ENCODE measurements at regions not wholly inside any gene's neighbourhood (a gene's known extent, or its start where the extent isn't known, plus 50 kb on each side); places are given as distances from the start of the nearest gene placed in this dataset.

DNA sequence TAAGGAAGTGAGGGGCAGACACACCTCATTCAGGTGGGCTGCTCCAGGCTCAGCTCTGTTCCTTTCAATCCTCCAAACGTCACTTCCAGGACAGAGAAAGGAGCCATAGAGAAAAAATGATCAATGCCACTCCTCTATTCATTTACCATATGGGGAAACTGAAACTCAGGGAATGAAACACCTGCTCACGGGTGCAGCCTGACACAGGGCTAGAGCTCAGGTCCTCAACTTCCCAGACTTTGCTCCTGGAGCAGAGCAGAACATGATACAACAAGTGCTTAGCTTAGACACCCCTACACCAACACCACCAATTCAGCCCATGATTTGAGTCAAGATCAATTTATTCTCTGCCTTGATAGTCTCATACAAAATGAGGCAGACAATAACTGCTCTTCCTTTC, 58.5 kb upstream of the LPP start (continued):
- TF ChIP-seq, protein P1, sequence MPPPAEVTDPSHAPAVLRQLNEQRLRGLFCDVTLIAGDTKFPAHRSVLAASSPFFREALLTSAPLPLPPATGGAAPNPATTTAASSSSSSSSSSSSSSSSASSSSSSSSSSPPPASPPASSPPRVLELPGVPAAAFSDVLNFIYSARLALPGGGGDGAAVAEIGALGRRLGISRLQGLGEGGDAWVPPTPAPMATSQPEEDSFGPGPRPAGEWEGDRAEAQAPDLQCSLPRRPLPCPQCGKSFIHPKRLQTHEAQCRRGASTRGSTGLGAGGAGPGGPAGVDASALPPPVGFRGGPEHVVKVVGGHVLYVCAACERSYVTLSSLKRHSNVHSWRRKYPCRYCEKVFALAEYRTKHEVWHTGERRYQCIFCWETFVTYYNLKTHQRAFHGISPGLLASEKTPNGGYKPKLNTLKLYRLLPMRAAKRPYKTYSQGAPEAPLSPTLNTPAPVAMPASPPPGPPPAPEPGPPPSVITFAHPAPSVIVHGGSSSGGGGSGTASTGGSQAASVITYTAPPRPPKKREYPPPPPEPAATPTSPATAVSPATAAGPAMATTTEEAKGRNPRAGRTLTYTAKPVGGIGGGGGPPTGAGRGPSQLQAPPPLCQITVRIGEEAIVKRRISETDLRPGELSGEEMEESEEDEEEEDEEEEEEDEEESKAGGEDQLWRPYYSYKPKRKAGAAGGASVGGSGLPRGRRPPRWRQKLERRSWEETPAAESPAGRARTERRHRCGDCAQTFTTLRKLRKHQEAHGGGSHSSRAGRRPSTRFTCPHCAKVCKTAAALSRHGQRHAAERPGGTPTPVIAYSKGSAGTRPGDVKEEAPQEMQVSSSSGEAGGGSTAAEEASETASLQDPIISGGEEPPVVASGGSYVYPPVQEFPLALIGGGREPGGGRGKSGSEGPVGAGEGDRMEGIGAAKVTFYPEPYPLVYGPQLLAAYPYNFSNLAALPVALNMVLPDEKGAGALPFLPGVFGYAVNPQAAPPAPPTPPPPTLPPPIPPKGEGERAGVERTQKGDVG (CRISPR knock-in tag; IDR thresholded peaks at IDR 0.05) = no peak
- TF ChIP-seq POLR2AphosphoS5 (IDR thresholded peaks at IDR 0.05; ENCODE audit: low read length) = no peak
- TF ChIP-seq, protein P2, sequence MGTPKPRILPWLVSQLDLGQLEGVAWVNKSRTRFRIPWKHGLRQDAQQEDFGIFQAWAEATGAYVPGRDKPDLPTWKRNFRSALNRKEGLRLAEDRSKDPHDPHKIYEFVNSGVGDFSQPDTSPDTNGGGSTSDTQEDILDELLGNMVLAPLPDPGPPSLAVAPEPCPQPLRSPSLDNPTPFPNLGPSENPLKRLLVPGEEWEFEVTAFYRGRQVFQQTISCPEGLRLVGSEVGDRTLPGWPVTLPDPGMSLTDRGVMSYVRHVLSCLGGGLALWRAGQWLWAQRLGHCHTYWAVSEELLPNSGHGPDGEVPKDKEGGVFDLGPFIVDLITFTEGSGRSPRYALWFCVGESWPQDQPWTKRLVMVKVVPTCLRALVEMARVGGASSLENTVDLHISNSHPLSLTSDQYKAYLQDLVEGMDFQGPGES (IDR thresholded peaks at IDR 0.05) = no peak

DNA sequence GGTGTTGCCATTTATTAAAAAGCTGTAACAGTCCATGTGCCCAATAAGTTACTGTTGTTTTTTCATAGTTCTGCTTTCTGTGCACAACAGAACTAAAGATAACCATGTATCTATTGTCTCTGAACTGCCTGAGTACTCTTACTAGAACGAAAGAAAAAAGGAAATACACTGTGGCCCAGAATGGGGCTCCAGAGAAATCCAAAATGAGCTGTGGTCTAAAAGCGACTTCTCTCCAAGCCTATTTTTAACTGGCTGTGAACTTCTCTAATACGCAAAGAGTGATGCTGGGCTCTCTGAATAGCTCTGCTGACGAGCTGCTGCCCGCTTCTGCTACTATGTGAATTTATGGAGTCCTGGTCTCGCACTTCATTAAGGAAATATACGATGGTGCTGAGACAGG, 56.2 kb upstream of the LPP start:
- Histone ChIP-seq H3K9me3 (replicated peaks; ENCODE audit: control insufficient read depth, insufficient read depth, low read length) (no peaks in the 10 kb centered on the region; the same call in 2 of the 3 replicates), H3K36me3 (ENCODE audit: control insufficient read depth in 2 of 2, insufficient read depth in 2 of 2, low read length in 1 of 2) (no peaks in the 10 kb centered on the region), H4K20me1 (ENCODE audit: control insufficient read depth, insufficient read depth) (no peaks in the 10 kb centered on the region), H3K4me1 (ENCODE audit: control insufficient read depth, insufficient read depth, low read length) (no peaks in the 10 kb centered on the region), H3K27ac (ENCODE audit: control insufficient read depth, insufficient read depth) (no peak overlapping the region), H3K4me2 (ENCODE audit: control insufficient read depth, insufficient read depth) (no peak overlapping the region), H2AFZ (ENCODE audit: control insufficient read depth, low read depth, low read length) (no peak overlapping the region), H3K4me3 (no peak overlapping the region), H3K79me2 (ENCODE audit: control insufficient read depth, insufficient read depth, low read length) (no peaks in the 10 kb centered on the region), H3K9ac (ENCODE audit: control insufficient read depth, insufficient read depth, low read length) (no peak overlapping the region), H3K27me3 (replicated peaks in 1 of 2; ENCODE audit: control insufficient read depth in 2 of 2, insufficient read depth in 2 of 2, low read length in 1 of 2) (peaks cover 0 to 8% of the 10 kb centered on the region in 2 experiments; a peak in 3 of 4 replicates)
- RAD21 ChIA-PET (ENCODE audit: unreplicated experiment) = no interaction called here
- intact Hi-C loops (cut with micrococcal nuclease; ENCODE audit: unreplicated experiment) = no loop called here
- SMC1A ChIA-PET (ENCODE audit: uncharacterized antibody, unreplicated experiment) = no interaction called here
- TF ChIP-seq TCF3 (IDR thresholded peaks at IDR 0.05; ENCODE audit: borderline replicate concordance, insufficient read depth, low read depth, low read length) = no peak
- ATAC-seq (no peak), FAIRE-seq (no peak), DNase-seq (ENCODE audit: low read depth, low spot score) (no peak)
- WGBS (ENCODE audit: insufficient coverage, insufficient replicate concordance, low lambda C conversion rate, missing lambda C conversion rate) = under 1% methylated on average over 7 of the region's 7 CpGs
- POLR2A ChIA-PET = no interaction called here
- CTCF ChIA-PET = no interaction called here
- in situ Hi-C loops (cut with MboI) = no loop called here
- BruUV-seq (replicated peaks) = no TSS peak
